Lung (tissue), 9 donors: ENCODE measurements at regions not wholly inside any gene's neighbourhood (a gene's known extent, or its start where the extent isn't known, plus 50 kb on each side); places are given as distances from the start of the nearest gene placed in this dataset.
"Not testable (repeated sequence)": the region's sequence is repeated elsewhere in the genome, so short reads cannot be mapped to it uniquely, and the experiment has no call there.

Source experiments
- ATAC-seq: fragments of 200-7000 bp; cut with Tn5 transposase; one replicate; pipeline ENCODE4 v1.9.1; 2020; ENCODE audit warnings: moderate number of reproducible peaks; ENCODE audit not compliant: insufficient read depth, low FRiP score
- DNase-seq, 3 donors: peaks; one replicate each; pipeline ENCODE4 v3.0.0-alpha.2; 2013 to 2017
- H3K27ac ChIP-seq, 2 donors: one replicate each; pipeline ENCODE4 v1.5.1; 2013; ENCODE audit warnings: mild to moderate bottlenecking in 2 of 2, moderate library complexity in 2 of 2, control low read depth in 1 of 2, inconsistent platforms in 1 of 2, low read depth in 1 of 2, low read length in 1 of 2
- H3K27me3 ChIP-seq, 3 donors: one replicate each; pipeline ENCODE4 v1.5.1; 2013; ENCODE audit warnings: low read length in 2 of 3; ENCODE audit not compliant: control insufficient read depth in 3 of 3, insufficient read depth in 3 of 3
- H3K36me3 ChIP-seq, 4 donors: one replicate each; pipeline ENCODE4 v1.5.1; 2013; ENCODE audit warnings: low read length in 4 of 4, mild to moderate bottlenecking in 1 of 4, moderate library complexity in 1 of 4; ENCODE audit not compliant: control insufficient read depth in 4 of 4, insufficient read depth in 4 of 4
- H3K4me1 ChIP-seq, 5 donors: one replicate each; pipeline ENCODE4 v1.5.1; 2013; ENCODE audit warnings: low read length in 5 of 5, mild to moderate bottlenecking in 2 of 5, moderate library complexity in 1 of 5; ENCODE audit not compliant: control insufficient read depth in 5 of 5, insufficient read depth in 5 of 5
- H3K4me3 ChIP-seq: one replicate; pipeline ENCODE4 v1.5.1; 2013; ENCODE audit warnings: mild to moderate bottlenecking, control low read depth, moderate library complexity
- H3K9ac ChIP-seq, 2 donors: one replicate each; pipeline ENCODE4 v1.5.1; 2013; ENCODE audit warnings: low read length in 2 of 2, control low read depth in 1 of 2; ENCODE audit not compliant: insufficient read depth in 1 of 2
- H3K9me3 ChIP-seq, 4 donors: one replicate each; pipeline ENCODE4 v1.5.1; 2013; ENCODE audit warnings: low read length in 3 of 4, mild to moderate bottlenecking in 1 of 4, moderate library complexity in 1 of 4; ENCODE audit not compliant: control insufficient read depth in 4 of 4, insufficient read depth in 3 of 4
- WGBS, 2 donors: extraction: QIAGEN DNeasy Blood & Tissue Kit; methylation state at CpG; one replicate each; pipeline ENCODE4 v1.1.7; 2013; 5-methylcytosine and 5-hydroxymethylcytosine counted together
- donor health status: Bipolar disorder and iron deficiency.
- donor health status: healthy.
- donor health status: DM: yes; HTN: yes; CAD: no.

DNA sequence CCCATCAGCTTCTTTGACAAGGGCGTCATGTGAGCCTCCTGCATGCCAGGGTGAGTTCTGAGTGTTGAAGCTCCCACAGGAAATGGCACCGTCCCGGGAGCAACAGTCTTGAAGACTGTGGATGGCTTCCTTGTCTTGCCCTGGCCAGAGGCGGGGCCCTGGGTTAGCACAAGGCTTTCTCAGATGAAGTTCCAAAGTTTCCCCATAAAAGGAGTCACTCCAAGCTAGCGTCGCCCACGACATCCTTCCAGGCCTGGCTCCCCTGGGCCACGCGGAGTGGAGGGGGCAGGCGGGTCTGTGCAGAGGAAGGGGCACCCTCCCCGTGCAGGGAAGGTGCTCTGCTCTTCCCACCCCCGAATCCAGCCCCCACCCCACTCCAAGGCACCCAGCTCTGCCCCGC lies 4426.1 kb upstream of the TPTE start:
- H3K4me1 ChIP-seq, H3K9ac ChIP-seq, ATAC-seq, H3K4me3 ChIP-seq, H3K36me3 ChIP-seq, DNase-seq, H3K27me3 ChIP-seq, H3K27ac ChIP-seq, H3K9me3 ChIP-seq: not testable (repeated sequence)
- 69% methylated on average over 1 of the region's 13 CpGs; no CpG with 5 or more reads in 1 of the 2 donors for WGBS, 2 donors

DNA sequence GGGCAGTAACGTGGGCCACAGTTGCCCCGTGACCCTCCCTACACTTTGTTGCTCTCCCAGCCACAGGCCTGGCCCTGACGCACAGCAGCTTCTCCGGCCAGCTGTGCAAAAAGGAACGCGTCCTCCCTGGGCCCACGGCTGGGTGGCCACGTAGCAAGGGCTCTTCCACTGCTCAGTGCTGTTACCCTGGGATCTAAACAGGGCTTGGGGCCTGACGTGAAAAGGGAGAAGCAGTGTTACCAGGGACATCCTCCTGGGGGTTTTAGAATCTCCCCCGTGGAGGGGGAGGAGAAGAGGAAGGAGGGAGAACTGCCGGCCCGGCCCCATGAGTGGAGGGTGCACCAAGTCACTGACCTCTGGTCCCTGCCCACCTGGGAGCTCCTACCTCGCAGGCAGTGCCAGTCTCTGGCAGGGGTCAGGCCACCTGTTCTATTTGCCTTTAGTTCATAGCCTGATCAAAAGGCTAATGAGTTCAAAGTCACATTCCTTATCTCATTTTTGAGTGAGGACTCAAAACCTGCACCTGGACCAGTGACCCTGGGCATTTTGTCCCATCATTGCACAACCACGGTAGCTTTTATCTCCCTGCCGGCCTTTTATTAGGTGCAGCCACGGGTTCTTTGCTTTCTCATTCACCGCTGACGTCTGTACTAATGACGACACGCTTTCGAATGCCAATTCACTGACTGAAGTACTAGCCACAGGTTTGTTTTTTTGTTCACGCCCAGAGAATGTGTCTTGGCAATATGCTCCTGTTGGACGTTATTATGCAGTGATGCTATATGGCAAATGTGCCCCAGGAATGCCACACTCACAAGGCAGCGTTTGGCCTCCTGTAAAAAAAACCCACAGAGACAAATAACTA lies 4424.6 kb upstream of the TPTE start:
- not testable (repeated sequence) for H3K9ac ChIP-seq, H3K36me3 ChIP-seq, DNase-seq, H3K4me3 ChIP-seq, H3K27me3 ChIP-seq, ATAC-seq, H3K27ac ChIP-seq, H3K9me3 ChIP-seq, H3K4me1 ChIP-seq
- WGBS, 2 donors: no CpG with 5 or more reads among the region's 24 CpGs

DNA sequence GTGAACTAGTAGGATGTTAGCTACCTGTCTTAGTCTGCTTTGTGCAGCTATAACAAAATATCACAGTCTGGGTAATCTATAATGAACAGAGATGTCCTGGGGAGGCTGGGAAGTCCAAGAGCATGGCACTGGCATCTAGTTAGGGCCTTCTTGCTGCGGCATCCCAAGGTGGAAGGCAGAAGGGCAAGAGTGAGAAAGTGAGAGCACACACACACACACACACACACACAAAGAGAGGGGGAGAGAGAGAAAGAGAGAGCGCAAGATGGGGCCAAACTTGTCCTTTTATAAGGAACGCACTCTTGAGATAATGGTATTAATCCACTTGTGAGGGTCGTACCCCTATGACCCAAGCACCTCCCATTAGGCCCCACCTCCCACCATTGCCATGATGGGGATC lies 4423.6 kb upstream of the TPTE start:
- not testable (repeated sequence) for H3K9me3 ChIP-seq, H3K27ac ChIP-seq, H3K36me3 ChIP-seq, H3K4me1 ChIP-seq, ATAC-seq, H3K4me3 ChIP-seq, DNase-seq, H3K9ac ChIP-seq, H3K27me3 ChIP-seq
- WGBS, 2 donors: 100% methylated on average over 3 of the region's 4 CpGs; no CpG with 5 or more reads in 1 of the 2 donors

DNA sequence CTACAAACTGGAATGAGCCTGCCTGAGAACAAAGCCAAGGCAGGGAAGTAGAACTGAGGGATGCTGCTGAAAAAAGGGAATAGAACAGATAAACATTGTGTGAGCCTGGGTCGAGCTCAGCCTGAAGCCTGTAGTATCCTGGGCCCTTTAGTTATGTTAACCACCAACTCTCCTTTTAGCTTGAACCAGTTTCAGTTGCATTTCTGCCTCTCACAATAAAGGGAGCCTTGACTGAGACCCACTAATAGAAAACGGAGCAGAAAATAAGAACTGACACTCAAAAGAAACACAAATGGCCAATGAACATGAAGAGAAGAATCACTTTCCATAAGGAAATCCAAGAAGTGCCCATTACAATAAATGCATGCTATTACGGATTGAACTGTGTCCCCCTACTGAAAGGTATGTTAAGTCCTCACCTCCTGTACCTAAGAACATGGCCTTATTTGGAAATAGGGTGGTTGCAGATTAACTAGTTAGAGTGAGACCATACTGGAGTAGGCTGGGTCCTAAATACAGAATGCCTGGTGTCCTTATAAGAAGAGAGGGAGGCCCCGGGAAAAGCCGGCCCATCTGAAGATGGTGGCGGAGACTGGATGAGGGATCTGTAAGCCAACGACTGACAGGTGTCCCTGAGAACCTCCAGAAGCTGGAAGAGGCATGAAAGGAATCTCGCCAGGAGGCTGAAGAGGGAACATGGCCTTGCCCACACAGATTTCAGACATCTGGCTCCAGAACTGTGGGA lies 4423.0 kb upstream of the TPTE start:
- H3K27me3 ChIP-seq, H3K27ac ChIP-seq, H3K9ac ChIP-seq, H3K9me3 ChIP-seq, ATAC-seq, H3K4me1 ChIP-seq, H3K36me3 ChIP-seq, H3K4me3 ChIP-seq: not testable (repeated sequence)
- 79% methylated on average over 5 of the region's 8 CpGs; no CpG with 5 or more reads in 1 of the 2 donors for WGBS, 2 donors
- DNase-seq: peak in 1 of 3 donors; percentile 0

DNA sequence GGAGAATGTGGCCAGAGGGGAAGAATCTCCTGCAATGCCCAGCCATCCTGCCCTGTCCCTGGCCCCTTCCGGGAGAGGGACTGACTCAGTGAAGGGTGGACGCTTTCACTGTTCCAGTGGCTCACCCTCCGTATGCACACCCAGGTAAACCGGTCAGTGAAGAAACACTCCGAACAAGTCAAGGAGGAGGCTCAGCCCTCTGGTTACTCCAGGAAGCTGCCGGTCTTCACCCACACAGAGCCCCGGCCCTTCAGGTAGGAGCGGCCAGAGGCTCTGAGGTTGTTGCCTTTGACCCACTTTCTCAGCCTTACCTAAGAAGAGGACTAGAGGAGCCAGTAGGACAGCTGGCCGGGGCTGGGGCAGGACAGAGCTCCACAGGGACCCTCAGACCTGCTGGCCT lies 4419.8 kb upstream of the TPTE start:
- peak; percentile 40 for ATAC-seq

DNA sequence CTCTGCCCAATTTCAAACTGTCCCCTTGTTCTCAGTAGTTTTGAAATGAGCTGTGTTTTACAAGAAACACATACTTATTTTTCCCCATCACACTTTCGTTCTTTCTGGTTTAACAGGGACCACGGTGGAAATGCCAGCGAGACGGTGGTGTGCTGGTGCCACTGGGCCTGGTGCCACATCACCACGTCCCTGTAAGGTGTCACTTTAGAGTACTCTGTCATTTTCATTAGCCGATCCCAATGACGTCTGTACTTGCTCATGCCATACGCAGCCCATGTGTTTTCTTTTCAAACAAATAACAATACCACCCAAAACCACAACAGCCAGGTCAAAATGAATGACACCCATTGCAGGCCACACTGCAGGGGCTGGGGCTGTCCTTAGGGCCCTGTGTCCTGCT lies 4416.8 kb upstream of the TPTE start:
- H3K27ac ChIP-seq, ATAC-seq, H3K27me3 ChIP-seq, H3K4me3 ChIP-seq, H3K4me1 ChIP-seq, DNase-seq, H3K9me3 ChIP-seq, H3K36me3 ChIP-seq, H3K9ac ChIP-seq: not testable (repeated sequence)
- no CpG with 5 or more reads among the region's 8 CpGs for WGBS, 2 donors

More for the DNA sequence above, 4419.8 kb upstream of the TPTE start:
- H3K27me3 ChIP-seq, H3K4me1 ChIP-seq, H3K36me3 ChIP-seq, H3K4me3 ChIP-seq, H3K27ac ChIP-seq, H3K9ac ChIP-seq, DNase-seq, H3K9me3 ChIP-seq: not testable (repeated sequence)
- WGBS, 2 donors: no CpG with 5 or more reads among the region's 9 CpGs

DNA sequence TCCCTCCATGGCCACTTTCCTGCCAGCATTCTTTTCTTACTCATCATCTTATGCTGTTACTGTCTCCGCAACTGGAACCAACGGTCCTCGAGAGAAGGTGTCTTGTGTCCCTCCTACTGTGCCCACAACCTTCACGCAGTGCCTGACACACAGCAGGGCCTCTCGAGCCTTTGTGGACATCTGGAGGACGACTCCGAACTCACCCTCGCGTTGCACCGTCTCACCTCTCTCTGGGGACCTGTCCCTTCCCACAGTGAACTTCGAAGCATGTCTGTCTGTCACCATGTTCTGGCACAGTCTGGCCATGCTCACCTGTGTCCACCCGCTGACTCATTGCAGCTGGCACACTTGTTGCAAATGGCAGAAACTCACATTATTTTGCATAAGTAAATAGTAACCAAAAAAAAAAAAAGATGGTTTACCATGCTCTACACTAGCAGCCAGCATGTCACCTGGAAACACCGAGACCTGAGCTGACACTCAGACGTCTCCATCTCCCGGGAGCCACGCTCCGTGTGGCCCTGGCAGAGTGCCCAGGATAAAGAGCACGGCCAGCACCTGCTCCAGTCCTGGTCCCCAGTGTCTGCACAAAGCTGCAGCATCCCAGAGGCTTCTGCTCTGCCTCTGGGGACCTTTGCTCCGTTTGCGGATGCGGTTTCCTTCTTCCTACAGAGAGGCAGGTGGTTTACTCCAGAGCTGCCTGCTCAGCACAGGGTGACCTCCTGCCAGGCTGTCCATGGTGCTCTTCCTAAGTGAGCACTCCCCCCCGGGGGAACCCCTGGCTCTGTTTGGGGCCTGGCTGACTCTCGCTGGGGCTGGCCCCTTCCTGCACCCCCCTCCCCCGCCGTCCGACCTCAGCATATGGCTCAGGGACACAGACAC lies 4414.5 kb upstream of the TPTE start:
- DNase-seq, H3K27me3 ChIP-seq, H3K4me1 ChIP-seq, ATAC-seq, H3K9me3 ChIP-seq, H3K36me3 ChIP-seq, H3K27ac ChIP-seq, H3K9ac ChIP-seq, H3K4me3 ChIP-seq: not testable (repeated sequence)
- WGBS, 2 donors: 81% methylated on average over 12 of the region's 26 CpGs; no CpG with 5 or more reads in 1 of the 2 donors
